ENCODE measurements at regions not wholly inside any gene's neighbourhood (a gene's known extent, or its start where the extent isn't known, plus 50 kb on each side); places are given as distances from the start of the nearest gene placed in this dataset.

GRCh38 chr12:42766026-42766425, 176.5 kb upstream of the PRICKLE1 start:
- Mint-ChIP-seq H3K36me3 (no peaks in the 10 kb centered on the region), H3K27me3 (ENCODE audit: low read depth) (no peaks in the 10 kb centered on the region), H3K9me3 (peaks cover 4% of the 10 kb centered on the region), H3K4me1 (peaks cover 3% of the 10 kb centered on the region; the same call in 1 of the 2 replicates), H3K27ac (no peak overlapping the region), H3K4me3 (no peak overlapping the region)
- TF ChIP-seq PRDM15 (CRISPR knock-in tag; IDR thresholded peaks at IDR 0.05) (no peak), MYBL2 (CRISPR knock-in tag; IDR thresholded peaks at IDR 0.05) (no peak), HMGXB4 (CRISPR knock-in tag; IDR thresholded peaks at IDR 0.05) (no peak), ZSCAN18 (CRISPR knock-in tag; IDR thresholded peaks at IDR 0.05) (no peak), MAX (CRISPR knock-in tag; IDR thresholded peaks at IDR 0.05) (no peak), TEAD1 (CRISPR knock-in tag; IDR thresholded peaks at IDR 0.05) (no peak), NFATC4 (CRISPR knock-in tag; IDR thresholded peaks at IDR 0.05) (no peak), SMAD4 (CRISPR knock-in tag; IDR thresholded peaks at IDR 0.05) (no peak), MXD4 (CRISPR knock-in tag; IDR thresholded peaks at IDR 0.05; ENCODE audit: borderline replicate concordance) (no peak)
- POLR2A ChIA-PET, result no interaction called here
- CTCF ChIA-PET, result no interaction called here
- ATAC-seq (no peak), DNase-seq (ENCODE audit: low spot score) (no peak)

GRCh38 chr12:42763682-42764081, 174.1 kb upstream of the PRICKLE1 start:
- CTCF ChIA-PET, result no interaction called here
- Mint-ChIP-seq H3K4me1 (peaks cover 23% of the 10 kb centered on the region), H3K9me3 (no peaks in the 10 kb centered on the region), H3K36me3 (no peaks in the 10 kb centered on the region), H3K4me3 (no peak overlapping the region), H3K27ac (no peak overlapping the region), H3K27me3 (ENCODE audit: low read depth) (no peaks in the 10 kb centered on the region)
- no peak for DNase-seq (ENCODE audit: low spot score)
- no peak for ATAC-seq
- POLR2A ChIA-PET, result no interaction called here
- TF ChIP-seq MYBL2 (CRISPR knock-in tag; IDR thresholded peaks at IDR 0.05) (no peak), ZNF281 (CRISPR knock-in tag; IDR thresholded peaks at IDR 0.05) (no peak), ZNF232 (CRISPR knock-in tag; IDR thresholded peaks at IDR 0.05) (no peak), ESRRA (CRISPR knock-in tag; IDR thresholded peaks at IDR 0.05; ENCODE audit: borderline replicate concordance) (no peak), JUN (CRISPR knock-in tag; IDR thresholded peaks at IDR 0.05) (no peak), ATF2 (CRISPR knock-in tag; IDR thresholded peaks at IDR 0.05; ENCODE audit: borderline replicate concordance, low read depth) (no peak), ZBTB43 (CRISPR knock-in tag; IDR thresholded peaks at IDR 0.05) (no peak), GTF2I (CRISPR knock-in tag; conservative IDR thresholded peaks at IDR 0.05) (no peak), ZSCAN18 (CRISPR knock-in tag; IDR thresholded peaks at IDR 0.05) (no peak), TEAD1 (CRISPR knock-in tag; IDR thresholded peaks at IDR 0.05) (no peak)

Measured in WTC11 (cell line).